GM12878 (cell line): ENCODE measurements at regions not wholly inside any gene's neighbourhood (a gene's known extent, or its start where the extent isn't known, plus 50 kb on each side); places are given as distances from the start of the nearest gene placed in this dataset.

Experiments used
- MYC ChIP-seq: IDR thresholded peaks from 2 replicates; pipeline ENCODE4 v1.6.1; 2011; ENCODE audit warnings: mild to moderate bottlenecking, low read length, moderate library complexity, inconsistent platforms; ENCODE audit not compliant: insufficient read depth, insufficient replicate concordance, insufficient read length, severe bottlenecking
- POLR2A ChIP-seq: IDR thresholded peaks from 2 replicates; pipeline ENCODE4 v1.6.1; 2011; ENCODE audit warnings: low read depth, mild to moderate bottlenecking, low read length

DNA sequence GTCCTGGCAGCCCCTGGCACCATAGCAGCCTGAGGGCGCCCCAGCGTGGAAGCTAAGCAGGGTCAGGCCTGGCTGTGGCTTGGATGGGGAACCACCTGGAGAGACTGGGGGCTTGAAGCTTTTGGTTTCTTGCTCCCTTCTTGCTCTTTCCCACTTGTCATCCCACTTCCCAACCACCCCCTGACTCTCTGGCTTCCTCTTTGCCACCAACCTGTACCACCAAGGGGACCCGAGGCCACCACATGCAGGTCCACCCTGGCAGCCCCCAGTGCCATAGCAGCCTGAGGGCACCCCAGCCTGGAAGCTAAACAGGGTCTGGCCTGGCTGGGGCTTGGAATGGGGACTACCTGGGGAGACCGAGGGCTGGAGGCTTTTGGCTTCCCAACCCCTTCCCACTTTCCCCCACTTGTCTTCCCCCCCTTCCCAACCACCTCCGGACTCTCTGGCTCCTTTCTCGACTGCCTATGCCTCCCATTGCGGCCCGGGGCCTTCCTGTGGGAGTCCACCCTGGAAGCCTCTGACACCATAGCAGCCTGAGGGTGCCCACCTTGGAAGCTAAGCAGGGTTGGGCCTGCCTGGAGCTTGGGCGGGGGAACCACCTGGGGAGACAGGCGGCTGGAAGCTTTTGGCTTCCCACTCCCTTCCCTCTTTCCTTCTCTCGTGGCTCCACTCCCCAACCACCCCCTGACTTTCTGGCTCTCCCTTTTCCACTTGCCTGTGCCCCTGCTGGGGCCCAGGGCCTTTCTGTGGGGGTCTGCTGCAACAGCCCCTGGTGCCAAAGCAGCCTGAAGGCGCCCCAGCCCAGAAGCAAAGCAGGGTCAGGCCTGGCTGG lies 2294.4 kb downstream of the TP53TG3F start:
- no peak for TF ChIP-seq POLR2A
- TF ChIP-seq MYC: no peak
